Stimulated activated CD4-positive, alpha-beta T cell treated with anti-CD3 and anti-CD28 coated beads, Interleukin-1b, Interleukin-23, amount 100 ng/mL, for 48 hours (primary cell): ENCODE measurements at regions not wholly inside any gene's neighbourhood (a gene's known extent, or its start where the extent isn't known, plus 50 kb on each side); places are given as distances from the start of the nearest gene placed in this dataset.
"Not testable (repeated sequence)": the region's sequence is repeated elsewhere in the genome, so short reads cannot be mapped to it uniquely, and the experiment has no call there.

Source experiments
- DNase-seq: peaks from one replicate; pipeline ENCODE4 v3.0.0-alpha.2; 2020

DNA sequence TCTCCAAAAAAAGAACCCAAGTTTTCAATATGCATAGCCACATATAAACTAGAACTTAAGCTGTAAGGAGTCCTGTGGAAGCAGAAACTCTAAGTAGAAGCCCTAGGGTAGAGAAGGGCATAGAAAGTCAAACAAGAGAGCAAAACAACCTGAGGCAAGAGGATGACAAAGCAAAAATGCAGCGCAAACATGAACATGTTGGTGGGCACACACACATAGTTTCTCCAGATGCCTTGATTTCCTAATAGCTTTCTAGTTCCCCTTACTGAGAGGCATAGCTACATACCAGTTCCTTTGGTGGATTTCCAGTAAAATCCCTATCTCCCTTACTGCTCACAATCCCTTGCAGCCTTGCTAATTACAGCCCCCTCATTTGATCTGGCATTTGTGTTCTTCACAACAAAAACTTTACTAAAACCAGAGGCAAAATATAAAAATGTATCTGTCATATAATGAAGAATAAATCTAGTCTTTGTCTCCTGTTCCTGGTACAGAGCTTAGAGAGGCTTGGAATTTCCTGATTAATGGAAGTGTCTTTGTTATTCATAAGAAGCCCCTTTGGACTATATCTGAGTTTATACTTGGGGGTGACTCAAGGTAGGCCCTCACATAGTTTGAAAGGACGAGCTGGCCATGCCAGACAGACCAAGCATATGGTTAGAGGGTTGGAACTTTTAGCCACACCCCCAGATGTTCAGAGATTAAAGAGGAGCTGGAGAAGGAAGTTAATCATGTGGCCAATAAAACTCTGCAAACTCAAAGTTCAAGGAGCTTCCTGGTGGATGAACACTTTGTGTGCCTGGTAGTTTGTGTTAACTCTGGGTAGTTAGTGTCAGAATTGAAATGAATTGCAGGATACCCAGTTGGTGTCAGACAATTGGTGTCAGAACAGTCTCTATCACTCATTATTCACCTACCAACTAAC is 52.7 kb upstream of the ZCCHC13 start:
- no peak for DNase-seq

- no peak for DNase-seq
Measured at GRCh38 chrX:74250574-74250973, 53.4 kb upstream of the ZCCHC13 start.

- DNase-seq, result no peak
Measured at GRCh38 chrX:74249963-74250362, 54.0 kb upstream of the ZCCHC13 start.

- no peak for DNase-seq
Measured at GRCh38 chrX:74248889-74249288, 55.1 kb upstream of the ZCCHC13 start.

- DNase-seq, result no peak
Measured at GRCh38 chrX:74246524-74246923, 57.5 kb upstream of the ZCCHC13 start.

- no peak for DNase-seq
Measured at GRCh38 chrX:74242484-74243138, 61.4 kb upstream of the ZCCHC13 start.

GRCh38 chrX:74242050-74242449 is 61.9 kb upstream of the ZCCHC13 start:
- DNase-seq, result no peak

DNA sequence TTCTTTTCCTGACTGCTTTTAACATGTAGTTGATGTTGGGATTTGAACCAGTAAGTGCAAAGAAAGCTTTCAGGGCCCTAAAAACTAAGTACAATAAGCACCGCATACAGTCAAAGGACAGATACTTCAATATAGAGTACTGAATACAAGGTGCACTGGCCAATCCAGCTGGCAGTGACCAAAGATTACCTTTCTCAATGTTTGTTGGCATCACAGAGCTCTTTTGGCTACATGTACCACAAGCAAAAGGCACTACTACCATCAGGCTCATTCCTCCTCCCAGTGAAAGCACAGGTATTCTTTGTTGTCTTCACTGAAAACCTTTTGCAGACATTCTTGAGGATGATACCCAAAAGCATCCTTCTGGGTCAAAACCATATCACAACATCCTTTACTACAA is 65.2 kb upstream of the ZCCHC13 start:
- DNase-seq, result no peak

GRCh38 chrX:74234818-74235217 is 69.2 kb upstream of the ZCCHC13 start:
- DNase-seq, result no peak

DNA sequence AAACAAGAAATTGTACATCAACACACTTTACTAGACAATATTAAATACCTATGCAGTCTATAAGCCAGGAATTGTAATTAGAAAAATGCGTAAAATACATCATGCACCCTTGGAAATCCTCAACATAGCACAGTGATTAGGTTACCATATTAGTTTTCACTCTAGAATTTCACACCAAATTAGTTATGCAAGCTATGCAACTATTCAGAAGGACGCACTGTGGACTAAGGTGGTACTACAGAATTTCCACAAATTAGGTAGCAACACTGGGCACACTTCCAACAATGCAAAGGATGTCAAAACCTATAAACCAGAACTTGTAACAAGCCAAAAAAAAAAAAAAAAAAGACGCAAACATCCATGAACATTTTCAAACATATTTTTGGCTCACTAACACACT is 71.1 kb upstream of the ZCCHC13 start:
- DNase-seq, result no peak

GRCh38 chrX:74231625-74232024 is 72.4 kb upstream of the ZCCHC13 start:
- DNase-seq, result no peak

DNA sequence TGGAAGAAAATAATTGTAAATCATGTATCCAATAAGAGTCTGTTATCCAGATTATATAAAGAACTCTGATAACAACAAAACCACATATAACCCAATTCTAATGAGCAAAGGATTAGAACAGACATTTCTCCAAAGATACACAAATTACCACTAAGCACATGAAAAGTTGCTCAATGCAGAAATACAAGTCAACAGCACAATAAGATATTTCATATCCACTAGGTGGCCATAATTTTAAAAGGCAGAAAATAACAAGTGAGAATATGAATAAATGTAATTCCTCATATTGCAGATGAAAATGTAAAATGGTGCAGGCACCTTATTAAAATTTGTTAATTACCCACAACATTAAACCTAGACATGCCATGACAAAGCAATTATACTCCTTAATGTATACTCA is 73.9 kb upstream of the ZCCHC13 start:
- no peak for DNase-seq

- DNase-seq, result no peak
Measured at GRCh38 chrX:74225111-74225510, 78.9 kb upstream of the ZCCHC13 start.

- no peak for DNase-seq
Measured at GRCh38 chrX:74220277-74220676, 83.7 kb upstream of the ZCCHC13 start.

DNA sequence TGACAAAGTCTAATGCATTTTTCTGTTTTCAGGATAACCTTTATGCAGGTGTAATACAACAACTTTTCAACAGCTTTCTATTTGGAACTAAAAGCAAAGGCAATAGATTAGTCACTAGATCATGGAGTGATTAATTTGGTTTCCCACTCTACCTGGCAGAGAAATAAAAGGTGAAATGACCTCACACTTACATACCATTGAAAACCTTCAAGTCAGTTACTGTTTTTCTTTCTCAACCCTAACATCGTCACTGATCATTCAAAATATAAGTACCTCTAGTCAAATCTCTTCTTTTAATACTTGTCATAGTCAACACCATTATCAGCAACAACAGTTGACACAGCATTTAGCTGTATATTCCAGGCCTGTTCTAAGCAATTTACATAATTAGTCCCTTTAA is 85.1 kb upstream of the ZCCHC13 start:
- DNase-seq, result no peak

DNA sequence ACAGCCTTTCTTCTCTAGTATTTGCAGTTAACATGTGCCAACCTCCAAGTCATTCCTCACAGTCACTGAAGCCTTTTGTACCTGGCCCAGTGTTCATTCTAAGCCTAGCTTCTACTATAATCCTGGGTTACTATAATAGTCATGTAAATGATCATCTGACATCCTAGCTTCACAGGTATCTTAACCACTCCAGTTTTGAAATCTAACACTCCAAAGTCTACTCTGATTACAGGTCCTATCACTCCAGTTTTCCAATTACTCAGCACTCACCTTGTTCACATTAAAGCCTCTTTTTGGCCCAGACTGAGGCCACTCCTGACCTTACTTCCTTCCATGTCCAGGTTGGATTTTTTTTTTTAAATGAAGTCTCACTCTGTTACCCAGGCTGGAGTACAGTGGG is 87.6 kb upstream of the ZCCHC13 start:
- DNase-seq, result no peak

GRCh38 chrX:74211911-74212310 is 92.1 kb upstream of the ZCCHC13 start:
- no peak for DNase-seq

- no peak for DNase-seq
Measured at GRCh38 chrX:74207539-74207938, 96.4 kb upstream of the ZCCHC13 start.

DNA sequence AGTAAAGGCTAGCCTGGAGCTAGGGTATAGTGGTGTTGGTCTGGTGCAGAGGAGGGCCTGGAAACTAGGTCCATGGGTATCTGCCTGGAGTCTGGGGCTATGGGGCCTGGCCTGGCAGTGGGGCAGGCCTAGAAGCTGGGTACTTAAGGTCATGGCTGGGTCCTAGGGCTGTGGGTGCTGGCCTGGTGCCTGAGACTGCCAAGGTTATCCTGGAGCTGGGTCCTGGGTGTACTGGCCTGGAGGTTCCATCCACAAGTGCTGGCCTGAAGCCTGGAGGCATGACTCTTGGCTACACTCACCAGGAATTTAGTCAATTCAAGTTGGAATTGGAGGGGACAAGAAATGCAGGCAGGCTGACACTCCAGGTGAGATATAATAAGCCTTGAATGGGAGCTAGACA is 108.4 kb upstream of the ZCCHC13 start:
- DNase-seq, result no peak

GRCh38 chrX:74195120-74195519 is 108.9 kb upstream of the ZCCHC13 start:
- DNase-seq, result no peak

DNA sequence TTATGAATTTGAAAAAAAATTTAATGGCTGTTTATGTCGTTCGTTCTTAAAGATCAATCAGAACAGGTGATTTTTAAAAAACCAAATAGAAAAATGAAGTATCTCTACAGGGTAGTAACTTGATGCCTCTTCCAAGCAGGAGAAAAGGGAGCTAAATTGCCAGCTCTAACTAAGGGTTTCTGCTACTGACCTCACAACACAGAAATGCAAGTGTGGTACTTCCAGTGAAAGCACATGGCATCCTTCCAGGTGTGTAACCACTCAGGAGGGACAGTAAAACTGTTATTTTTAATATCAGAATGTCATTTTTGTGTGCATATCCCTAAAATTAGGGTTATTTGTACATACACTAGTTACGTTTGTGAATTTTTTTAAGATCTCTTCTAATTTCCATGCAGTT is 116.8 kb upstream of the ZCCHC13 start:
- no peak for DNase-seq

DNA sequence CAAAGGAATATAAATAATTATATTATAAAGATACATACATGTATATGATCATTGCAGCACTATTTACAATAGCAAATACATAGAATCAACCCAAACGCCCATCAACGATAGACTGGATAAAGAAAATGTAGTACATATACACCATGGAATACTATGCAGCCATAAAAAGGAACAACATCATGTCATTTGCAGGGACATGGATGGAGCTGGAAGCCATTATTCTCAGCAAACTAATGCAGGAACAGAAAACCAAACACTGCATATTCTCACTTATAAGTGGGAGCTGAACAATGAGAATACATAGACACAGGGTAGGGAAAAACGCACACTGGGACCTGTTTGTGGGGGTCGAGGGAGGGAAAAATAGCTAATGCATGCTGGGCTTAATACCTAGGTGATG is 120.9 kb upstream of the ZCCHC13 start:
- DNase-seq, result not testable (repeated sequence)

GRCh38 chrX:74181976-74182375 is 122.0 kb upstream of the ZCCHC13 start:
- not testable (repeated sequence) for DNase-seq

DNA sequence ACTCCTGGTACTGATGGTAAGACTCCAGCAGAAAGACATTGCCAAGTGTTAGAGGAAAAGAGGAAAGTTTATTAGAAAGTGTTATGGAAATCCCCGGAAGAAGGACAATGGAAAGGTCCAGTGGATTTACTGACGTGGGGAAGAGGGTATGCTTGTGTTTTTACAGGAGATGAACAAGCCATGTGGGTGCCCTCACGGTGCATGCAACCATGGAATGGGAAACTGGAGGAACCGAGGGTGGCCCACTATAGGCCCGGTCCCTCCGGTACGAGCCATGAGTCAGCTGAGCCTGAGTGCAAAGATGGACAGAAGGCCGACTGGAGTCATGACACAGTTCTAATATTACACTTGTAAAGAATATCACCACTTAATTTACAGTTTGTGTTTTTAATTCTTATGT is 123.3 kb upstream of the ZCCHC13 start:
- DNase-seq, result no peak

DNA sequence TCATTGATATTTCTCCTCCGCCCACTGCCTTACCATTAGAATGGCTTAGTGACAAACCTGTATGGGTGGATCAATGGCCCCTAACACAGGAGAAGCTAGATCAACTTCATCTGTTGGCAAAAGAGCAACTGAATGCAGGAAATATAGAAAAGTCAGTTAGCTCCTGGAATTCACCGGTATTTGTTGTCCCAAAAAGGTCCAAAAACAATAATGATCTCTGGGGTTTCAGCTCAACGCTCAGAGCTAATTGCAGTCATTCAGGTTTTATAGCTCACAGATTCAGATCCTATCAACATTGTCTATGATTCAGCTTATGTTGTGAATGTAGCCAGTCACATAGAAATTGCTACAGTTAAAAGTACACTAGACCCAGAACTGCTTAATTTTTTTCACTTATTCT is 124.0 kb upstream of the ZCCHC13 start:
- no peak for DNase-seq
